GM21529 (cell line): ENCODE measurements at regions not wholly inside any gene's neighbourhood (a gene's known extent, or its start where the extent isn't known, plus 50 kb on each side); places are given as distances from the start of the nearest gene placed in this dataset.

ENCODE experiments used
- ATAC-seq: cut with Tn5 transposase; IDR thresholded peaks from one replicate; pipeline ENCODE4 v1.9.1; 2021; ENCODE audit not compliant: unreplicated experiment

DNA sequence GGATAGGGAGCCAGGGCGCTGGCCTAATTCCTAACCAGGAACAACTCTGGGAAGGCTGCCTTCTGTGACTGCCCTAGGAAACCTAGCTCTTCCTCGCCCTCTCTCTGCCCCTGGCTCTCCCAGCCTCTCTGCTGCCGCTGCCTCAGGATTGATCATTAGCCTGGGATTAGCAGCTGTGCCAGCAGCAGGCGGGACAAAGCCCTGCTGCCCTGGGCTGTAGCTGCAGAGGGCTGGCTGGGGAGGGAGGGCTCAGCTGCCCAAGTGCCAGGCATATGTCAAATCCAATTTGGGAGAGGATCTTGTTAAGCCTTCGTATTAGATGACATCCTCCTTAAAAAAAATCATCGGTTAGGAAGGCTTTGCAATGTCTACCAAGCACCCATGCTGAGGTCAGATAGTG lies 144.8 kb upstream of the CCL2 start:
- ATAC-seq: no peak

DNA sequence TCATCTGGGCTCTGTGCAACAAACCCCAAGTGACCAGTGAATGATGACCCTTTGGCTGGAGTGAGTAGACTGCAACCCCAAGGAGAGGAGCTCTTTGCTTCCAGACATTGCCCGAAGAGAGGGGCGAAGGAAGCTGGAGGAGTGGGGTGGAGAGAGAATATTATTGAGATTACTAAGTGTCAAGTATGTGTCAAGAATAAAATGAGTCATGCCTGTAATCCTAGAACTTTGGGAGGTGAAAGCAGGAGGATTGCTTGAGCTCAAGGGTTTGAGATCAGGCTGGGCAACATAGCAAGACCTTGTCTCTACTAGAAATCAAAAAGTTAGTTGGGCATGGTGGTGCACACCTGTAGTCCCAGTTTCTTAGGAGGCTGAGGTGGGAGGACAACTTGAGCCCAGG lies 142.0 kb upstream of the CCL2 start:
- no peak for ATAC-seq

DNA sequence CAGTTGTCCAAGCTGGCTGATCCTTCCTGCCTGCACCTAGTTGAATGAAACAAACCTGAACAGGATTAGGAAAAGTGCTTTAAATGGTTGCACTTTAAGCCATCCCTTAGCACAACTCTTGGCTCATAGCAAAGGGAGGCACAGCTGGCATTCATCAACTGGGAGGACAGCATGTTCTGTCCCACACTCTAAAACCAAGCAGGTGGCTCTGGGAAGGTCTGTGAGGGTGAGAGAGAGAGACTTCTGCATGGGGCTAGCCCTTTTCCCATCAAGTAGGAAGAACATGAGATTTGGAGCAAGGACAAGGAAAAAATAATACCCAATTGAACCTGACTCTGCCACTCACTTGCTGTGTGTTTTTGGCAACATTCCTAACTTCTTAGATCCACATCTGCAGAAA lies 140.9 kb upstream of the CCL2 start:
- no peak for ATAC-seq

DNA sequence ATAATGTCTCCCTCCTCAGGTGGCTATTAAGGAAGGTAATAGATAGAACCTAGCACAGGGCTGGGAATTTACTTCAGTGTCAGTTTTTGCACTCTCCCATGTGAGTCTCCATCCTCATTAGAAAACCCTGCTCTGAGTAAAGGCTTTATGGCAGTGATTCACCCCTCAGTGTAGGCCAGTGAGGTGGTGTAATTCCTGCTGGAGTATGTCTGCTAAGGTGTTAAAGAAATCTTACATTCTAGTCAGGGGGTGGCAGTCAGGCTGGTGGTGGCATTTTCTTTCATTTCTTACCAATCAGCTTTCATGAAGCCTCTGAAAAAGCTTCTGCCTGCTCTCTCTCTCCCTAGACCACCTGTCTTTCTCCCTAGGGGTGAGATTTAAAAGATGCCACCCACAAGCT lies 138.8 kb upstream of the CCL2 start:
- ATAC-seq: no peak

DNA sequence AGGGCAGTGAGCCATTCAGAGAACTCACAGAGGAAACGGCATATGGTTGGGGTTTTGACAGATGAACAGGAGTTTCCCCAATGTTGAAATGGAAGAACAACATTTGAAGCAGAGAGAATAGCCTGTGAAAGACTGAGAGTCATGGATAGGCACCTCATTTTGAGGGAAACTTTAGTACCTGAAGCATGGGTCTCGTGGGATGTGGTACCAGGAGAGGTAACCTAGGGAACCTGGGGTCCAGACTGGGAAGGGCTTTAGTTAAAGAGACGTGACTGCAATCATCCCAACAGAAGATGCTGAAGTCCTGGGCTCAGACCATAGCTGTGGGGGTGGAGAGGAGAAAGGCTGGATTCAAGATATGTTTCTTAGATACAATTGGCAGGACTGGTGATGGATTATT lies 137.8 kb upstream of the CCL2 start:
- ATAC-seq: no peak

DNA sequence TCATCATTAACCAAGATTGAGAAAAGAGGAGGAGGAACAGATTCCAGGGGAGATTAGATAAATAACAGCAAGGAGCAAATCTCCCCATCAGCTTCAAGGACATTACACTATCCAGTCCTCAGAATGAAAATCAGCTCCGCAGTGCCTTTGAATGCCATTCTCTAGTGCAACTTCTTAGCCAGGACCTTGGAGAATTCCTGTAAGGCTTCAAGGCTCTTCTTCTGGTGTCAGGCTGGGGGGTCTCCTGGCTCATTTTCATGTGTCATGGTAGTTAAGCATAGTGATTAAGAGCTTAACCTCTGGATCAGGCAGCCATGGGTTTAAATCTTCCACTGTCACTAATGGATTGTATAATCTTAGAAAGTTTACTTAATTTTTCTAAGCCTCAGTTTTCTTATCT lies 137.3 kb upstream of the CCL2 start:
- no peak for ATAC-seq

DNA sequence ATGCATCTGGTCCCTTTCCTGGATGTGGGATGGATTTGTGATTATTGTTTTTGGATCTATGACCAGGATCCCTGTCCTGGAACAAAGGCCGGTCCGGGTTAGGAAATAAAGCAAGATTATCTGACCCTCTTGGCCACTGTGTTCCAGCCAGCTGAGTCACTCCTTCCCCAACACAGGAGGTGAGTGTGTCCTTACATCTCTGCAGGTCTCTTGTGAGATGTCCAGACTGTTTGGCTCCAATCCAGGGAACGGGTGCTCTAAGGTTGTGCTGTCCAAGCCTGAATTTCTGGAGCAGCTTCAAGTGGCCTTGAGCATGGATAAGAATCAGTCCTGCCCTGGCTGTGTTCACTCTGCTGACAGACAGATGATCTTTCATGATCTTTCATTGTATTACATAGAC lies 136.5 kb upstream of the CCL2 start:
- ATAC-seq: no peak

DNA sequence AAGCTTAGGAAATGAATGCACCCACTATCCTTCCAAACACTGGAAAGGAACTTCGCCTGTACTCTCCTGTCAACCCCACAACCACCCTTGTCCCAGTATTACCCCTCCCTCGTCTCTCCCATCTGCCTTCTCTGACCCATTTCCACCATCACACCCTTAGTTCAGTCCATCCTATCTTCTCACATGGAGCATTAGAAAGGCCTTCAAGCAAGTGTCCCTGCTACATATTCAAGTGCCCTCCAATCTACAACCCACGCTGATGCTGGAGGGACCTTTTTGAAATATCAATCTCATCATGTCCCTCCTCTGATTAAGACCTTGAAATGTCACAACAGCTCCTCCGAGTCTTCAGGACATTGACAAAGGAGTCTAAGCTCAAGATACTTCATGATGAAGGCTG lies 133.8 kb upstream of the CCL2 start:
- ATAC-seq: no peak

DNA sequence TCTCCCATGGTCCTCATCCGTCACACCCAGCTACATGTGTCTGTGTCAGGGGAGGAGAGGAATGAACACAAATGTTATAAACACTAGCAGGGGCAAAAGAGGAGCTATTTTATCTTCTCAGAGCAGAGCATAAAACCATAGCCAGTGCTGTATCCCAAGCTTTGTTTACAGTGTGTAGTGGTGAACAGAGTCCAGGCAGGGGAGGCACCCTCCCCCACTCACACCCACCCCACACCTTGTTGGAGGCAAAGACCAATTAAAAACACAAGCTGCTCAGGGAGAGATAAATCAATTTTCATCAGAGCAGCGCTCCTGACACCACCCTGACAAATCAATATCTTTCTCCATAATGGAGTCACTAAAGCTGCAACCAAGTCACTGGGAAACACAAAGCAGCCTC lies 132.6 kb upstream of the CCL2 start:
- ATAC-seq: no peak

DNA sequence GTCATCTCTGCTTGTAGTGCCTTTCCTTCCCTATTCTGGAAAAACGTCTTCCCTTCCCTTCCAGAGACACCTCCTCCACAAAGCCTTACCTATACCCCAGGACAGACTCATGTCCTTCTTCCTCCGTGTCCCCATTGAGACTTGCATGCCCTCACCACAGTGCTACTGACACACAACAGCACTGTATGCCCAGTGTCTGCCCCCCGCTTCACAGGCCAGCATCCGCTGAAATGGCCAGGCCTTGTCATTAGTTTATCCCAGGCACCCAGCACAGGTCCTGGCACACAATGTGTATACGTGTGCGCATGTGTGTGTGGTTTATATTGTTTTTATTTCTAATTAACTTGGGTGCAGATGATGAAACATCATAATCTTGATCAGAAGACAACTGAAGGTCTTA lies 130.1 kb upstream of the CCL2 start:
- no peak for ATAC-seq

DNA sequence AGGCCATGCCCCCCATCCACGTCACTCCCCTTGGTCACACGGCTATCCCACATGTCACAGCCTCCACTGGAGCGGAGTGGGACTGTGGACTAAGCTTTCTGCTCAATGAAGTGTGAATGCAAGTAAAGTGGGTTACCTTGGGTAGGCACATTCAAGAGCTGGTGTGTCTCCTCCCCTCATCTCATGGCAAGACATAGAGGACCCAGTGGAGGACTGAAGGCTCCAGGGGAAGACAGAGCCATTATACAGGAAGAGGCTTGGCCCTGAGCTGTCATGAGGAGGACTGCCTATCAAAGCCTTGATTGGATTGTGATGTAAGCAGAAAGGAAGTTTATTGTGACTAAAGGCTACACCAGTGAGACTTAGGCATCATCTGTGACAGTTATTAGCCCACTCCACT lies 129.2 kb upstream of the CCL2 start:
- ATAC-seq: no peak

DNA sequence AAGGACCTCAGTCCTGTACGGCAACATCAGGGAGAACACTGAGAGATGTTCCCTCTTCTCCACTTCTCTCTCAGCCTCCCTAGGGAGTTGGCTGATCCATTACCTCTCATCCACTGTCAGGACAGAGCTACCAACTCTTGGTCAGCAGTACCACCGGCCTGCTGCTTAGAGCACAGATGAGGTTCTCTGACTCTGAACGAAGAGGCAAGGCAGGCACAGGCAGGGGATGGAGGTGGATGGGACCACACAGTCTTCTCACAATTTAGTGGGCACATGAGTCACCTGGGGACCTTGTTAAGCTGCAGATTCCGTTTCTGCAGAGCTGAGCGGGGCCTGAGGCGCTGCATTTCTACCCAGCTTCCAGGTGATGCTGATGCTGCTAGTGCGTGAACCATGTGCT lies 128.6 kb upstream of the CCL2 start:
- ATAC-seq: no peak

DNA sequence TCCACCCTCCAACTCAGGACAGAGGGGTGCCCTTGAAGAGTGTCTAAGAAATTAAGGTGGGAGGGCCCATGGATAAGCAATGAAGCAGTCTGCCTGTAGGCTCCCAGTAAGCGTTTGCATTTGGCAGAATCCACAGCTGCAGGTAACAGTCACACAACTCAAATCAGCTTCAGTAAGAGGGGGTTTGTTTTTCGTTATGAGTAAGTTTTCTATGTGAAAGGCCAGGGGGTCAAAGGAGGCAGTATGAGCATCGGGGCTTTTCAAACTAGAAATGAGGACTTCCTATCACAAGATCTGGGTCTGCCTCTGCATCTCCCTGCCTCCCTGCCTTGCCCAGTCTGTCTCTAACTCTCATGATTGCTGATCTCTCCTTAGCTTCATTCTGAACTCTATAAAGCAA lies 128.1 kb upstream of the CCL2 start:
- no peak for ATAC-seq

DNA sequence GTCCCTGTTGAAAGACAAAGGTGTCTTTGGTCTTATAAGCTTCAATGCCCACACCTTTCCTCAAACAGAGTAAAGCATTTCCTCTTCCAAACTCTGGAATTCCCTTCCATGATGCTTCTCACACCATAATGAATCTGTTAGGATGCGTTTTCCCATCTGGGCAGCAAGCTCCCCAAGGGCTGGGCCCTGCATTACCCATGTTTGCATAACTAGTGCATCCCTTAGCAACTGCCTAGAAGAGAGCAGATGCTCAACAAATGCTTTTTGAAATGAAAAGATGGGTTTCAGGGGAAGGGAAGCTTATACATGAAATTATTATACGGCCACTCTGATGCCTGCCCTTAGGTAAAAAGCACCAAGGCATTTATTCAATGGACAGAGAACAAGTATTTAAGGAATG lies 124.5 kb upstream of the CCL2 start:
- ATAC-seq: no peak

DNA sequence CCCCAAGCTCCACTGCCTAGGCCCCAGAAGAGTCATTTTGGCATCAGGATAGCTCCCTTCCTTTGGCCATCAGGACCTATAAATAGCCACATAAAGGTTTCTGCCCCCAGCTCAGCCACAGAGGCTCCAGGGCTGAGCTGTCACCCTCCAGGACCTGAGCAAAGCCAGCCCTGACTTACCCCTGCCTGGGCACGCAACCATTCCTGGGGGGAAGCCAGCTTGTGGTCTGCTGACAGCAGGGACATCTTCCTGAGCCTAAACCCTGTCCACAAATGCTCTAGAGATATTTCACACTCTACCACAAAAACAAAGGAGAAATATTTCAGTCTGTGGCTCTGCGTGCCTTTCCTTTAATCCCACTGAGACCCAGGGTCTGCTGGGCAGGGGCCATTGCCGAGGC lies 123.7 kb upstream of the CCL2 start:
- no peak for ATAC-seq

DNA sequence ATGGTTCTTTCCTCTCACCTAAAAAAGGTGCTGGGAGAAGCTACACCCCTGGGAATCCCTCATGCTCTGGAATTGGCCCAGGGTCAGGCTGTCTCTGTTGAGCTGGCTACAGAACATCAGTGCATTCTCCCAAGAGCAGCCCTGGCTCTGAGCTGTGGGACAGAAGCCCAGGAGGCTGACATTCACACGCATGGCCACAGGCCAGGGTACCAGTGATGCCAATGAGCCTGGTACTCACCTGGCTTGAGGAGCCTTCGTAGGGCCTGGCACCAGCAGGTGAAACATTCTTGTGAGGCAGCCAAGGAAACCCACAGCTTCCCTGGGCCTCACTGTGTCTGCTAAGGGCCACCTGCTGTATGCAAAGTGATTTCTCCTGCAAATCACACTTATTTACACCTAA lies 121.7 kb upstream of the CCL2 start:
- ATAC-seq: no peak

DNA sequence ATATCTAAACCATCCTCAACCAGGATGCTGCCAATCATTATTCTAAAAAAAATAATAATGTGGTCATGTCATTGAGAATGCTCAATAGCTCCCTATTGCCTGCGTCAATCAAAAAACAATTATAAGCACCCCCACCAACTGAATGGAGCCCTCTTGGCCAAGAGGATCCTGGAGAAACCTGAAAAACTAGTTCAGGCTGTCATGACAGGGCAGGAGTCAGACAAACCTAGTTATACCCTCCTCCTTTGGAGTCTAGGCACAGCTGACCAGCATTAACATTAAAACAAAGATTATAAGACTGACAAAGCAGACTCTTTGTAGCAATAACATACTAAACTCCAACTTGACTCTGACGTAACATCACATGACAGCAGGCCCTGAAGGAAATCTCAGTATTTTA lies 119.2 kb upstream of the CCL2 start:
- ATAC-seq: no peak

DNA sequence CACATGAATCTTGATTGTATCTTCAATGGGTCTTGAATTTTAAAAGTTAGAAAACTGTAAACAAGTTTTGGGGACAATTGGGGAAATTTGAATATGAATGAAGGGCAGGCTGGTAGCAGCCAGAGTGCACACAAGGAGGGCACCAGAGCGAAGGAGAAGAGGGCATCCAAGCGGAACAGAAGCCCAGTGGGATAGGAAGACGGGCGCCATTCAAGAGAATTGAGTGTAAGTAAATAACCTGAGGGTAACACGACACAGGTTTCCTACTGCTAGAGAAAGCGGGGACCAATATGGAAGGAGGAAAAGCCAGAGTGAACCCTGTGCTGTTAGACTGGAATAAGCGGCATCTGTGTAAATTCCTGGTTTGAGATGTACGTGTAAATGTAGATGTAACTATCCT lies 115.1 kb upstream of the CCL2 start:
- ATAC-seq: no peak

DNA sequence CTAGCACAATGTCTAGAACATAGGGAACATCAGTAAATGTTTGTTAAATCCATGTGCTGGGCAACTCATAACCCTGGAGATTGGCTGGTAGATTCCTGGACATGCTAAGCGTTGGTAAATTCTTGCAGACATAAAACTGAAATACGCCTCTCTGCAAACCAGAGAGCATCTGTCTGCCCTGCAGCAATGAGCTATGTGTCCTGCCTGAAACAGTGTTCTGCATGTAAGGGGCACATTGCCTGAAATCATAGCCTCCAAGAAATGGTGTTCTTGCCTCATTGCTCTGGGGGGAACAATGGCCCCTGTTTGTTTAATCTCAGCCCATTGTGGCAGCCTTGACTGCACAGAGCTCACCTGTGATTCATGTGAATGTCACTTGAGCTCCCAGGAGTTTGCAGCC lies 113.5 kb upstream of the CCL2 start:
- no peak for ATAC-seq

DNA sequence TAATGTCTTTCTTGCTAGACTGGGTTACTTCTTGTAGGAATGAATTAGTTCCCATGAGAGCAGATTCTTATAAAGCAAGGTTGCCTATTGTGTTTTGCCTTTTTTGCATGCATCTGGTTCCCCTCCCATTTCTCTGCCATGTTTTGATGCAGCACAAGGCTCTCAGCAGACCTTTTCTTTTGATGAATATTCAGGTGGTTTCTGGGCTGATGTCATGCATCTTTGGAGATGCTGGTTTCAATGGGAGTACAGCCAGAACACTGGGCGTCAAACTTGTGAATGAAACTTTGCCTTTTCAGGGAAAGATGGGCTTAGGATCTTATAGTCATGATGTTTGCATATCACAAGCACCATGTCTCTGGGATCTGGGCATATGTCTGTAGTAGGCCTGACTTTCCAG lies 111.7 kb upstream of the CCL2 start:
- ATAC-seq: no peak

DNA sequence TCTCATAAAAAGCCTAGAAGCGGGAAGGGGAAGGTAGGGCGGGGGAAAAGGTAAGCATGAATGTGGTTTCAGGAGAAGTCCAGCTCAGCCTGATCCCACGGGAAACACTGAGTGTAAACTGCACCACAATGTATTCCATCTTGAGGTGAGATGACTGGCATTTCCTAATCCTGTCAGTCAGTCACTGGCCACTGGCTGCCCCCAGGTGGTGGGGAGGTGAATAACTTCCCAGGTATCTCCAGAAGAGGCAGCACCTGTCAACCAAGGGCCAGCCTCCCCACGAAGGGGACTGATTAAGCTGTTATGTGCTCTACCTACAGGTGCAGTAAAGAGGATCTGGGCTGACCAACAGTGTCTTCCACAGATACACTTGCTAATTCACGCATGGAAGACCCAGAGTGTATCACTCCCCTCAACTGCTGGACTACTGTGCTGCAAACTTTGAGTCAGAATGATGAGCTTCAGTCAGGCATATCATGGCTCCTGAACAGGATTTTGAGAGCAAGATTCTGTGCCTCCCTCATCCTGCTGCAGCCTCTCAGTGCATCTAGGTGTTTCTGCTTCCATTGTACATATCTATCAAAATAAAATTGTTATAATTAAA lies 108.5 kb upstream of the CCL2 start:
- no peak for ATAC-seq

DNA sequence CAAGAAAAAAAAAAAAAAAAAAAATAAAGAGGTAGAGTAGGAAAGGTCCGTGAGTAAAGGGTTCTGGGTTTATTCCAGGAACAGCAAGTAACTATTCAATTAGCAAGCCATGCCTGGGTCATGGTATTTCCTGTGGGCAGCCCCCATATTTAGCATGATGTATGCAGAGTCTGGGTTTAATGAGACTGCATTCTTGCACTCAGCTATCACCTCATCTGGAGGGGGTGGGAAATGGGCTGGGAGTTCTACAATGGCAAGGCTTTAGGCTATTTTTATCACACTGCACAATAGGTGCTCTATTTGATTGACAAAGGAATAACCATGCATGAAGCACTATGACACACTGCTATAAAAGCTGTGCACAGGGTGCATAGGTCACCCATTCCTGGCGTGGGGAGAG lies 104.0 kb upstream of the CCL2 start:
- no peak for ATAC-seq

DNA sequence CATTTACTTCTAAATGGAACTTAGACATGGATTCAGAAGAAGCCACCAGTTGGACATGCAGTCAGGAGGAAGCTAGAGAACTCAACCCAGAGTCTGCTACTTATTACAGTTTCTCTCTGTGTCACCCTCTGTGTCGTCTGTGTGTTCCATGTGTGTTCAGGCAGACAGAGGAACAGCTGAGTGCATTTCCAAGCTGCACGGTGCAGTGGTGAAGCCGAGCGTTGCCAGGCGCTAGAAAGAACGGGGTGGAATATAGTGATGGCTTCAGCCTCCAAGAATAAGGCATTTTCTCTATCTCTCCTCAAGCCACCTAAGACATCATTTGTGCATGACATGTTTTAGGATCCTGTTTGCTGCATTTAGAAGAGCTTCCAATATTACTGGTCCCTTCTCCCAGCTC lies 101.1 kb upstream of the CCL2 start:
- ATAC-seq: no peak
